ENCODE measurements at regions not wholly inside any gene's neighbourhood (a gene's known extent, or its start where the extent isn't known, plus 50 kb on each side); places are given as distances from the start of the nearest gene placed in this dataset.

GRCh38 chr5:17734011-17734410 is 99.8 kb downstream of the TAF11L14 start:
- no peak for TF ChIP-seq CTCF (IDR thresholded peaks at IDR 0.05)
- Mint-ChIP-seq H3K4me3 (no peak overlapping the region), H3K27ac (no peak overlapping the region), H3K4me1 (no peaks in the 10 kb centered on the region), H3K27me3 (peaks cover 5% of the 10 kb centered on the region), H3K36me3 (ENCODE audit: low read depth) (no peaks in the 10 kb centered on the region), H3K9me3 (no peaks in the 10 kb centered on the region)
- POLR2A ChIA-PET = no interaction called here
- no peak for ATAC-seq (ENCODE audit: low read depth)
- no peak for DNase-seq
- CTCF ChIA-PET = no interaction called here
- intact Hi-C loops (cut with micrococcal nuclease) = no loop called here

DNA sequence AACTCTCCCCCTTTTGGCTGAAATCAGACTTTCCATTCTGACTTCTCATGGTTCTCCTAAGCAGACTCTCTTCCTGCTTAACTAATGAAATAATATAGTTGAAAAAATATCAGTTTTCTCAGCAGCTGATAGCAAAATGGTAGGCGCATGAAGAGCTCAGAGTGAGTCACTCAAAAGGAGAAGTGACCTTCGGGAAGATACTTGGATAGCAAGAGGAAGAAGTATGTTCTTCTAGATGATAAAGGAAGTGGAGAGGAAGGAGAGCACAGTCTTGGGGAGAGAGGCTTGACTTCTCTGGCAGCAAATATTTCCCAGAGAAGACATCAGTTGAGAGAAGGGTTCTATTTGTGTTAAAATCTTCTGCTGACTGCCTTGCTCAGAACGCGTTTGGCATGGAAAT is 101.5 kb downstream of the TAF11L14 start:
- Mint-ChIP-seq H3K27ac (no peak overlapping the region), H3K4me3 (no peak overlapping the region), H3K4me1 (no peaks in the 10 kb centered on the region), H3K36me3 (ENCODE audit: low read depth) (no peaks in the 10 kb centered on the region), H3K9me3 (no peaks in the 10 kb centered on the region), H3K27me3 (peaks cover 5% of the 10 kb centered on the region)
- TF ChIP-seq CTCF (IDR thresholded peaks at IDR 0.05) = no peak
- no peak for DNase-seq
- POLR2A ChIA-PET = no interaction called here
- intact Hi-C loops (cut with micrococcal nuclease) = no loop called here
- ATAC-seq (ENCODE audit: low read depth) = no peak
- CTCF ChIA-PET = interaction anchor here (0.8 kb wide), 1 partner anchor 519 kb away, joined by 3 read pairs; no protein-coding TSS in a partner anchor

- ChIA-PET POLR2A (no interaction called here), CTCF (no interaction called here)
- H3K27me3 Mint-ChIP-seq = peaks cover 5% of the 10 kb centered on the region
- H3K27ac Mint-ChIP-seq = no peak overlapping the region
- peaks cover 5% of the 10 kb centered on the region for H3K9me3 Mint-ChIP-seq
- no peaks in the 10 kb centered on the region for H3K36me3 Mint-ChIP-seq (ENCODE audit: low read depth)
- intact Hi-C loops (cut with micrococcal nuclease) = no loop called here
- no peaks in the 10 kb centered on the region for H3K4me1 Mint-ChIP-seq
- no peak overlapping the region for H3K4me3 Mint-ChIP-seq
- DNase-seq = no peak
- TF ChIP-seq CTCF (IDR thresholded peaks at IDR 0.05) = no peak
- ATAC-seq (ENCODE audit: low read depth) = no peak
Observed at GRCh38 chr5:17737092-17737491, 102.8 kb downstream of the TAF11L14 start.

DNA sequence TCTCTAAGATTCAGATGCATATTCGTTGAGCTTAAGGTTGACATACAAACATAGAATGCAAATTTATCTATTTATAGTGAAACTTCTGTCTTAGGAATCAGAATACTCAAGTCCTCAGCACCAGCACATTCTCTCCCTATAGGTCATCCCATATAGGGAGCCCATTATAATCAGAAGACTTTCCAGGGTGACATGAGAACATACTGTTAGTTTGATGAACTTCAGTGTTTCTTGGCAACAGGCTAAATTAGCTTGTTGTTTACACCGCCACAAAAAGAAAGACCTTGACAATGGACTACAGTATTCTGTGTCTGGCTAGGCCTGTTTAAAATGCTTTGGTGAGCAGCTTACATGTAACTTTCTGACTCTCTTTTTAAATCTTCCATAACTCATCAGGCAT is 104.2 kb downstream of the TAF11L14 start:
- POLR2A ChIA-PET = no interaction called here
- no peaks in the 10 kb centered on the region for H3K4me1 Mint-ChIP-seq
- TF ChIP-seq CTCF (IDR thresholded peaks at IDR 0.05) = no peak
- CTCF ChIA-PET = no interaction called here
- intact Hi-C loops (cut with micrococcal nuclease) = no loop called here
- H3K9me3 Mint-ChIP-seq = peaks cover 5% of the 10 kb centered on the region
- H3K27ac Mint-ChIP-seq = no peak overlapping the region
- H3K27me3 Mint-ChIP-seq = peaks cover 5% of the 10 kb centered on the region
- H3K4me3 Mint-ChIP-seq = no peak overlapping the region
- DNase-seq (no peak), ATAC-seq (ENCODE audit: low read depth) (no peak)
- no peaks in the 10 kb centered on the region for H3K36me3 Mint-ChIP-seq (ENCODE audit: low read depth)

DNA sequence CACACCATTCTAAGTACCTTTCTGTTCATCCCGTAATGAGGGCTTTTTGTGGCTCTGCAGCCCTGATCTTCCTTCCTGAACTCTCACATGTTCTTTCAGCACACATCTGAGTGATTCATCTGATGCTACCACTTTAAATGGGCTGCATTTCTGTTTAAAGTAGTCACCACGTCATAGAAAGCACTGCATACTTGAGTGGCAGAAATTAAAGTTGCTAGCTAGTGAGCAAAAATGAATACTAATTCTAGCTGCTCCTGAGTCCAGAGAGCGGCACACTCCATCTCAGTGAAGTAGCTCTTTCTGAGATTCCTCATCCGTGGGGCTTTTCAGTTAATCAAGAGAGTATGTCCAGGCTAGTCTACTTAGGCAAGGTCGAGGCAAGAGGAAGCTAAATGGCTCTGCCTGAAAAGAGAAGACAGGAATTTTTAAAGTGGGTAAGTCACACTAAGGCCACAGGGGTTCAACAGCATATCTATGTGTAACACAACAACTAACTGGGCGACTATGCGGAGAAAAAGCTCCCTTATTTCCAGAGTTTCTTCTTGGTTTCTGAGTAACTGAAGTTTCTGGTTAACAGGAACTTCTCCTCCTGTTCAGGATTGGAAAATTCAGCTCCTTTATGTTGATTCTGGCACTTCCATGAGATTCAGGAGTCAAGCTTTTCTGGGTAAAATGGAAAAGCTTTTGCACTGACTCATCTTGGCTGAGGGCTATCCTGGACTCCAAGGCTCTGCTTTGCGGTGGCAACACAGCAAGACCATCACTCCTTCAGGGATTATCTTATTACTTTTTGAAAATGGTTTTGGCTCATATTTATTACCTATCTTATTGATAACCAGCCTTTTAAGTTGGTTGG is 109.5 kb downstream of the TAF11L14 start:
- intact Hi-C loops (cut with micrococcal nuclease) = no loop called here
- H3K4me3 Mint-ChIP-seq = no peak overlapping the region
- no peak for TF ChIP-seq CTCF (IDR thresholded peaks at IDR 0.05)
- ChIA-PET POLR2A (no interaction called here), CTCF (no interaction called here)
- no peaks in the 10 kb centered on the region for H3K4me1 Mint-ChIP-seq
- no peaks in the 10 kb centered on the region for H3K36me3 Mint-ChIP-seq (ENCODE audit: low read depth)
- H3K27ac Mint-ChIP-seq = no peak overlapping the region
- ATAC-seq (ENCODE audit: low read depth) (no peak), DNase-seq (no peak)
- peaks cover 2% of the 10 kb centered on the region for H3K27me3 Mint-ChIP-seq
- peaks cover 5% of the 10 kb centered on the region for H3K9me3 Mint-ChIP-seq

Measured in activated B cell treated with CpG ODN at 0.5 μM for 24 hours (primary cell).